Omental fat pad (tissue), 3 donors: ENCODE measurements at regions not wholly inside any gene's neighbourhood (a gene's known extent, or its start where the extent isn't known, plus 50 kb on each side); places are given as distances from the start of the nearest gene placed in this dataset.

Source experiments
- ATAC-seq: fragments of 150-250 bp; one replicate; pipeline ENCODE4 v1.9.1; 2016; ENCODE audit warnings: mild to moderate bottlenecking, moderate library complexity; ENCODE audit not compliant: low FRiP score
- DNase-seq: peaks from one replicate; pipeline ENCODE4 v3.0.0-alpha.2; 2019; ENCODE audit warnings: low spot score
- TF ChIP-seq, protein P1 (sequence below), 3 donors: fragments of 450-650 bp; IDR thresholded peaks; one replicate each; pipeline ENCODE4 v1.5.1; 2016 to 2017; ENCODE audit warnings: antibody characterized with exemption in 3 of 3, mild to moderate bottlenecking in 3 of 3, moderate library complexity in 2 of 3

DNA sequence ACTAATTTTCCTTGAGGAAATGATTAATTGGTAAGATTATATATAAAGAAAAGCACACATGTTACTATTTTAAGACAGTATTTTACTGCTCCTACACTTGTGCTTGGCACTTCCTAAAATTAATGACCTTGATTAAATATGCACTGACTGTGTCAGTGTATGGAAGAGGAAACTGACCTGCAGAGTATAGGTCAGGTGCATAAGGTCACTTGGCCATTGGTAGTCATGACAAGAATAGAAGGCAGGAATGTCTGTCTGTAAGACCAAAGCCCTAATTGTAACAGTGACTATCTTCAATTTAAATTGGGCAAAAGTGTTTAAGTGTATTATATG is 128.0 kb upstream of the KCNK2 start:
- DNase-seq (no peak), ATAC-seq (no peak)
- TF ChIP-seq, protein P1, sequence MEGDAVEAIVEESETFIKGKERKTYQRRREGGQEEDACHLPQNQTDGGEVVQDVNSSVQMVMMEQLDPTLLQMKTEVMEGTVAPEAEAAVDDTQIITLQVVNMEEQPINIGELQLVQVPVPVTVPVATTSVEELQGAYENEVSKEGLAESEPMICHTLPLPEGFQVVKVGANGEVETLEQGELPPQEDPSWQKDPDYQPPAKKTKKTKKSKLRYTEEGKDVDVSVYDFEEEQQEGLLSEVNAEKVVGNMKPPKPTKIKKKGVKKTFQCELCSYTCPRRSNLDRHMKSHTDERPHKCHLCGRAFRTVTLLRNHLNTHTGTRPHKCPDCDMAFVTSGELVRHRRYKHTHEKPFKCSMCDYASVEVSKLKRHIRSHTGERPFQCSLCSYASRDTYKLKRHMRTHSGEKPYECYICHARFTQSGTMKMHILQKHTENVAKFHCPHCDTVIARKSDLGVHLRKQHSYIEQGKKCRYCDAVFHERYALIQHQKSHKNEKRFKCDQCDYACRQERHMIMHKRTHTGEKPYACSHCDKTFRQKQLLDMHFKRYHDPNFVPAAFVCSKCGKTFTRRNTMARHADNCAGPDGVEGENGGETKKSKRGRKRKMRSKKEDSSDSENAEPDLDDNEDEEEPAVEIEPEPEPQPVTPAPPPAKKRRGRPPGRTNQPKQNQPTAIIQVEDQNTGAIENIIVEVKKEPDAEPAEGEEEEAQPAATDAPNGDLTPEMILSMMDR (IDR thresholded peaks at IDR 0.05), result no peak

DNA sequence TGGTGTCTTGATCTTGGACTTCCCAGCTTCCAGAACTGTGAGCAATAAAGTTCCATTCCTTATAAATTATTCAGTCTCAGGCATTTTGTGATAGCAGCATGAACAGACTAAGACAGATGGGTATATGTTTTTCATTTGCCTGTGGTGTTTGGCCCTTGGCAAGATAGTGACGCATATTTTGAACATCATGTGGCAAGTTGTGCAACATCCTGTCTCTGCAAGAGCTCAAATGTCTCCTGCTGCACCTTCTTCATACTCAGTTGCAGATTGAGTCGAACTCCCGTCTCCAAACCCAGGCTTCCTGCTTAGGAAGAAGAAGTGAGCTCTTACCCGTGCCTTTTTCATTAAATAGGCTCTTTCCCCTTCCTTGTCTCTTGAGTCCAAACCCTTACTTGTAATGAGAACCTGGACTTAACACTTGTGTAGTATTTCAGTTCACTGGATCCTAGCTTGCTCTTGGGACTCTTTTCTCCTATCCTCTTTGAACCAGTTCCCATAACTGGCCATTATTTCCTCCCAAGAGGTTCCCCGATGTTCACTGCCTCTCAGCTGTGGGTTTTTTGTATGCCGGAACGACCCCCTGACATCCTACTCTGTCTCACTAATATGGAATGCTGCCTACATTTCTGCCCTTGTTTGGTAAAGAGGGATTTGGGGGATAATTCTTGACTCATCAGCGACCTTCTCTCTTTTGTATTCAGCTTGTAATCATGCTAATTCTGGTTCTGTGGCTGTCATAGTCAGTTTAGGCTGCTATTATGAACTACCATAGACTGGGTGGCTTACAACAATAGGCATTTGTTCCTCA is 125.0 kb upstream of the KCNK2 start:
- DNase-seq, result no peak
- TF ChIP-seq, protein P1 (IDR thresholded peaks at IDR 0.05), result no peak
- peak; percentile 57 for ATAC-seq

DNA sequence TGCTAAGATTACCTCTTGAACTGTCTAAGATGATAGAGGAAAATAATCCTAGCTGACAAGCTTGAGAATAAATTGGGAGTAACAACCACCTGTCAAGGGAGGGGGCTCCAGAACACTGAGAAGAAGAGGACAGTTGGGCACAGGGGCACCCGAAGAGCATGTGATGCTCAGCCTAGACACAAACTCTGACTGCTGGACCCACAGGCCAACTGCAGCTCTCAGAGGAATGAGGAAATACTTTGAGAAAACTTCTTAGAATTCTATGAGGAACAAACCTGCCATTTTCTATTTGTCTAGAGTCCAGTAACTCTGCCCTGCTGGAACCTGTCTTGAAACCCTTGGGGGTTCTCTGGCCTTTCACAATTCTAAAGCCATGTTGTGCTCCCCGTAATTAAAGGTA is 124.1 kb upstream of the KCNK2 start:
- no peak for ATAC-seq
- no peak for DNase-seq
- TF ChIP-seq, protein P1 (IDR thresholded peaks at IDR 0.05), result no peak

DNA sequence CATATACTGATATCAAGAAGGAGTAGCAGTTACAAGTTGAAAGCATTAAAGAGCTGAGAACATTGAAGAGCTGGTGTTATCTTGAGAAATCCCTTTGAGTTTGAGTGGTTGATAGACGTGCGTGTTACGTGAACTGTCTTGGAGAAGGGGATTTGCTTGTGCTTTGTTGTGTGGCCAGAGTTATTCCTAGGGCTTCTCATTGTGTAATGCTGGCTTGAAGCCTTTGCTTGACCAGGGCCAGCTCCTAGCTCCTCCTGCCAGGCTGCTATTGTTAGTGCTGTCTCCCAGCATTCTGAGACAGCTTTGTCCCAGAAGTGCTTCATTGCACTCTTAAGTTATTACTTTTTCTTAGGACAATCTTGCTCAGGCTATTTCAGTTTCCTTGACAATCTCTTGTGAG is 116.2 kb upstream of the KCNK2 start:
- no peak for DNase-seq
- ATAC-seq, result no peak
- TF ChIP-seq, protein P1 (IDR thresholded peaks at IDR 0.05), result no peak

DNA sequence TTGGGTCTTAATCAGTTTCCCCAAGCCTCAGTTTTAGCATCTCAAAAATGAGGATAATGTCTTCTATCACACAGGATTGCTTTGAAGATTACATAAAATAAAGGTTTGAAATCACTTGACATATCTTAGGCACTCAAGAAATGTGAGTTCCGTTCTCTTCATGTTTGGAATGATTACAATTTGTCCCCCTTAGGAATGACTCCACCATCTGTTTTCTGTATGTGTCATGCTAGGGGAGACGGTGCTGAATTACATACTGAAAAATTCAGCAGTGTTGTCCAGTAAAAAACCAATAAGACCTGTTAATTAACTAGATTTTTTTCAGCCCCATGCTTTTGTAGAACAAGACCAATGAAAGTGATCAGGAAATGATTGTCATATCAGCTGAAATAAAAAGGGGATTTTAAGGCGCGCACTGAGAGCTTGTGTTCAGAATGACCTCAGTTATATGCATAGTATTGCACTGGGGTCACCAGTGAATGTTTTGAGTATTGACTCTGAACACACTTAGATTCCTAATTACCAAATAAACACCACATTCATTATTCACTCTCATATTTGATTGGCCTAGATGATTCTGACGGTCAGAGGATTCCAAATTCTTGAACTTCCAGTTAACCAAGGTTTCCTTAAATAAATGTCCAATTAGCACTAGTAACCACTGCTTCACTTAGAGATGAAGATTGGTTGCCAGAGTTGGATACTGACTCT is 114.5 kb upstream of the KCNK2 start:
- DNase-seq, result no peak
- no peak for ATAC-seq
- TF ChIP-seq, protein P1 (IDR thresholded peaks at IDR 0.05), result no peak

DNA sequence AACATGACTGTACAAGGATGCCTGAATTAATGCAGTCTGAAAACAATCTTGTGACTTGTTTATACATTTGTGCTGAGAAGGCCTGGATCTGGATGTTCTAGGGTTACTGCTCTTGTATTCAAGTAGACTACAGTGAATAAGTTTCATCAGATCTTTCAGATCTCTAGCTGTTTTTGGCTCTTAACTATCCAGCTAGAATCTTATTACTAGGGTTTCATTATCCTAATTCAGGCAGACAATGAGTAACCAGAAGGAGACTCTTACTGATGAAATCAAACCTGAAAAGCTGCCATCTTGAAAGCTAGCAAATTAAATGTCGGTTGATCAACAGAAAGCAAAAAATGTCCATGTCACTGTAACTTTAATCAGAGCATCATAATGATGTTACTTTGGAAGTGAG is 112.5 kb upstream of the KCNK2 start:
- DNase-seq, result no peak
- TF ChIP-seq, protein P1 (IDR thresholded peaks at IDR 0.05), result no peak
- no peak for ATAC-seq

DNA sequence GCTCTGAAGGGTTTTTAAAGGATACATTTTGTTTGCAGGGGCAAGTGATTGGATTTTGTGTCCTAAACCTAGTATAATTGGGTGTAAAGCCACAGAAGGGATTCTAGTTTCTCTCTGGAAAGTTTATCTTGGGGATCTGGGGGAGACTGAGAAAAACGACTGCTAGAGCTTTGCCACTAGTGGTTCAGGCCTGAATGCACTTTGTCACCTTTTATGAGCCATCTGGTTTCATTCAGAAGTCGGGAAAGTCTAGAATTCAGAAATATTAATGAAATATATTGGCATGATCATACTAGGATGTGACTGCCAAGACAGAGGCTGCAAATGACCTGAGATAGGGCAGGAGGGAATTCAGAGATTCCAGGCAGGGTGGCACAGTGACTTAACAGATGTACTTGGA is 111.5 kb upstream of the KCNK2 start:
- ATAC-seq (no peak), DNase-seq (no peak)
- TF ChIP-seq, protein P1 (IDR thresholded peaks at IDR 0.05), result no peak
